MM.1S (cell line): ENCODE measurements at regions not wholly inside any gene's neighbourhood (a gene's known extent, or its start where the extent isn't known, plus 50 kb on each side); places are given as distances from the start of the nearest gene placed in this dataset.

Source experiments
- DNase-seq: peaks from one replicate; pipeline ENCODE4 v3.0.0-alpha.2; 2015
- H2AFZ ChIP-seq: fragments of 300-600 bp; sonication (generic); 2 replicates; pipeline ENCODE4 v1.6.0; 2016; ENCODE audit warnings: antibody characterized with exemption, low read length
- H3F3A ChIP-seq: fragments of 300-600 bp; sonication (generic); 2 replicates; pipeline ENCODE4 v1.6.1; 2016; ENCODE audit warnings: mild to moderate bottlenecking, antibody characterized with exemption, low read length, moderate library complexity, mixed read lengths; ENCODE audit not compliant: insufficient read depth
- H3K27ac ChIP-seq: fragments of 300-600 bp; sonication (generic); 2 replicates; pipeline ENCODE4 v1.5.1; 2016; ENCODE audit warnings: mild to moderate bottlenecking, low read length
- H3K27me3 ChIP-seq: fragments of 300-600 bp; sonication (generic); replicated peaks from 2 replicates; pipeline ENCODE4 v1.6.0; 2016; ENCODE audit warnings: low read length; ENCODE audit not compliant: insufficient read depth
- H3K36me3 ChIP-seq: fragments of 300-600 bp; sonication (generic); replicated peaks from 2 replicates; pipeline ENCODE4 v1.6.1; 2016; ENCODE audit warnings: mild to moderate bottlenecking, low read length, mixed read lengths; ENCODE audit not compliant: insufficient read depth
- H3K4me1 ChIP-seq: fragments of 300-600 bp; sonication (generic); 2 replicates; pipeline ENCODE4 v1.6.1; 2016; ENCODE audit warnings: low read length, mixed read lengths
- H3K4me2 ChIP-seq: fragments of 300-600 bp; sonication (generic); 2 replicates; pipeline ENCODE4 v1.6.0; 2016; ENCODE audit warnings: low read depth, low read length
- H3K4me3 ChIP-seq: fragments of 300-600 bp; sonication (generic); 2 replicates; pipeline ENCODE4 v1.5.1; 2016; ENCODE audit warnings: low read length, mixed read lengths
- H3K79me2 ChIP-seq: fragments of 300-600 bp; sonication (generic); 2 replicates; pipeline ENCODE4 v1.6.1; 2016; ENCODE audit warnings: mixed run types, low read length, mixed read lengths
- H3K9ac ChIP-seq: fragments of 300-600 bp; sonication (generic); 2 replicates; pipeline ENCODE4 v1.6.1; 2016; ENCODE audit warnings: low read length, mixed read lengths
- H3K9me2 ChIP-seq: fragments of 300-600 bp; sonication (generic); replicated peaks from 2 replicates; pipeline ENCODE4 v1.6.1; 2016; ENCODE audit warnings: mild to moderate bottlenecking, low read length, mixed read lengths; ENCODE audit not compliant: insufficient read depth
- H3K9me3 ChIP-seq: fragments of 300-600 bp; sonication (generic); replicated peaks from 2 replicates; pipeline ENCODE4 v1.6.1; 2016; ENCODE audit warnings: mild to moderate bottlenecking, low read length, mixed read lengths; ENCODE audit not compliant: insufficient read depth
- H4K20me1 ChIP-seq: fragments of 300-600 bp; sonication (generic); 2 replicates; pipeline ENCODE4 v1.6.1; 2016; ENCODE audit warnings: mild to moderate bottlenecking, low read length, moderate library complexity, mixed read lengths; ENCODE audit not compliant: insufficient read depth
- EZH2 ChIP-seq: fragments of 300-600 bp; sonication (generic); optimal IDR thresholded peaks from 2 replicates; pipeline ENCODE3; 2017; ENCODE audit warnings: low read depth, mild to moderate bottlenecking, antibody characterized with exemption, low read length, mixed read lengths
- EZH2phosphoT487 ChIP-seq: fragments of 300-600 bp; sonication (generic); IDR thresholded peaks from 2 replicates; pipeline ENCODE4 v1.6.1; 2018; ENCODE audit warnings: antibody characterized with exemption, low read length
- TF ChIP-seq, protein P1 (sequence below): fragments of 300-600 bp; sonication (generic); IDR thresholded peaks from 2 replicates; pipeline ENCODE4 v1.5.1; 2016; ENCODE audit warnings: antibody characterized with exemption, low read length, mixed read lengths

DNA sequence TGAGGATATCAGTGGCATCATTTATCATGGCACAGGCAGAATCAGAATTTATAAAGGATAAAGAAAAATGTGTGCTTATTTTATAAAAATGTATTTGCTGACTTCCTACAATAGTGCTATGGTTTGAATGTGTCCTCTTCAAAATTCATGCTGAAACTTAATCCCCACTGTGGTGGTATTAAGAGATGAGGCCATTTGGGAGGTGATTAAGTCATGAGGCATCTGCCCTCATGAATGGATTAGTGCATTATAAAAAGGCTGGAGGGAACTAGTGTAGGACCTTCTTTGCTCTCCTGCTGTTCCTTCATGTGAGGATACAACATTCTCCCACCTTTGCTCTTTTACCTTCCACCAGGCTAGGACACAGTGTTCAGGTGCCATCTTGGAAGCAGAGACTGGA is 212.8 kb downstream of the RFC3 start:
- no peaks in the 10 kb centered on the region for H3K9me3 ChIP-seq
- no peak overlapping the region for H3K27ac ChIP-seq
- no peaks in the 10 kb centered on the region for H4K20me1 ChIP-seq
- no peak overlapping the region for H3K4me3 ChIP-seq
- no peaks in the 10 kb centered on the region for H3K36me3 ChIP-seq
- H3K4me2 ChIP-seq, result no peak overlapping the region
- H3K4me1 ChIP-seq, result no peaks in the 10 kb centered on the region
- H3K79me2 ChIP-seq, result no peaks in the 10 kb centered on the region
- no peak overlapping the region for H2AFZ ChIP-seq
- H3K9me2 ChIP-seq, result no peaks in the 10 kb centered on the region
- no peaks in the 10 kb centered on the region for H3F3A ChIP-seq
- no peak for TF ChIP-seq EZH2
- H3K27me3 ChIP-seq, result no peaks in the 10 kb centered on the region
- no peak for DNase-seq
- H3K9ac ChIP-seq, result no peak overlapping the region

DNA sequence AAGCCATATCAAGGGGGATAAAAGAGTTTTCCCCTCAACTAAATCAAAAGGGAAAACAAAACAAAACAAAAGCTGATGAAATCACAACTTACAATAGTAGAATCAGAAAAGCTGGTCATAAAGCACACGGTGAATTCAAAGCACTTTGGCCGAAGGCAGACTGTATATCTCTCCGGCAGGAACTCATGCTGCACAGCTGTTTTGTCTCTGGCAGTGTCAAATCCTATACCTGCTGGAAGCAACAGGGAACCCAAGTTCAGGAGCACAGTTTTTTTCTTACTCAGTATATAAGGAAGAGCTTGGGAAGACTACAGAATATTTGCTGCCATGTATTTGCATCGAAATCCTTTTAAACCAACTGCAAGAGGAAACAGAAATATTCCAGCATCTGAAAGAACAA is 213.7 kb downstream of the RFC3 start:
- no peak for DNase-seq
- Histone ChIP-seq H3K4me1 (no peaks in the 10 kb centered on the region), H3K27me3 (no peaks in the 10 kb centered on the region), H2AFZ (no peak overlapping the region), H3K79me2 (no peaks in the 10 kb centered on the region), H3K36me3 (no peaks in the 10 kb centered on the region), H3K9me3 (no peaks in the 10 kb centered on the region), H3K4me3 (no peak overlapping the region), H3K9me2 (no peaks in the 10 kb centered on the region), H3K4me2 (no peak overlapping the region), H4K20me1 (no peaks in the 10 kb centered on the region), H3K9ac (no peak overlapping the region), H3F3A (no peaks in the 10 kb centered on the region), H3K27ac (no peak overlapping the region)
- TF ChIP-seq EZH2phosphoT487, result no peak
- TF ChIP-seq, protein P1, sequence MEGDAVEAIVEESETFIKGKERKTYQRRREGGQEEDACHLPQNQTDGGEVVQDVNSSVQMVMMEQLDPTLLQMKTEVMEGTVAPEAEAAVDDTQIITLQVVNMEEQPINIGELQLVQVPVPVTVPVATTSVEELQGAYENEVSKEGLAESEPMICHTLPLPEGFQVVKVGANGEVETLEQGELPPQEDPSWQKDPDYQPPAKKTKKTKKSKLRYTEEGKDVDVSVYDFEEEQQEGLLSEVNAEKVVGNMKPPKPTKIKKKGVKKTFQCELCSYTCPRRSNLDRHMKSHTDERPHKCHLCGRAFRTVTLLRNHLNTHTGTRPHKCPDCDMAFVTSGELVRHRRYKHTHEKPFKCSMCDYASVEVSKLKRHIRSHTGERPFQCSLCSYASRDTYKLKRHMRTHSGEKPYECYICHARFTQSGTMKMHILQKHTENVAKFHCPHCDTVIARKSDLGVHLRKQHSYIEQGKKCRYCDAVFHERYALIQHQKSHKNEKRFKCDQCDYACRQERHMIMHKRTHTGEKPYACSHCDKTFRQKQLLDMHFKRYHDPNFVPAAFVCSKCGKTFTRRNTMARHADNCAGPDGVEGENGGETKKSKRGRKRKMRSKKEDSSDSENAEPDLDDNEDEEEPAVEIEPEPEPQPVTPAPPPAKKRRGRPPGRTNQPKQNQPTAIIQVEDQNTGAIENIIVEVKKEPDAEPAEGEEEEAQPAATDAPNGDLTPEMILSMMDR, result no peak
- no peak for TF ChIP-seq EZH2

GRCh38 chr13:34034411-34034810 is 216.5 kb downstream of the RFC3 start:
- TF ChIP-seq EZH2 (no peak), EZH2phosphoT487 (no peak)
- TF ChIP-seq, protein P1, result no peak
- Histone ChIP-seq H4K20me1 (no peaks in the 10 kb centered on the region), H3K4me3 (no peak overlapping the region), H3K36me3 (no peaks in the 10 kb centered on the region), H3K27ac (no peak overlapping the region), H3K4me1 (peaks cover 15% of the 10 kb centered on the region), H3K9me3 (no peaks in the 10 kb centered on the region), H3K9me2 (no peaks in the 10 kb centered on the region), H3K79me2 (no peaks in the 10 kb centered on the region), H3K9ac (no peak overlapping the region), H3K4me2 (no peak overlapping the region), H3K27me3 (no peaks in the 10 kb centered on the region), H3F3A (no peaks in the 10 kb centered on the region), H2AFZ (no peak overlapping the region)
- no peak for DNase-seq

DNA sequence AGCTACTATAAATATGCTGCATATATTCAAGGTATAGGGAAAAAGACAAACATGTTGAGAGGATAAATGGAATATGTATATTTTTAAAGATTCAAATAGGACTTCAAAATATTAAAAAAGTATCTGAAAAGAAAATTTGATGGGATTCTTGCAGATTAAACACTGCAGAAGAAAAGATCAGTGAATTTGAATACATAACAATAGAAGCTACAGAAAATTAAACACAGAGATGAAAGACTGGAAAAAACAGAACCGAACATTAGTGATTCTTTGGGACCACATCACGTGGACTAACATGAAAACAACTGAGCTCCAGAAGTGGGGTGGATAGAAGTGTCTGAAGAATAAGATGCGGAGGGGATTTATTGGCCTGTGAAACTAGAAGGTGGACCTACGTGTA is 217.2 kb downstream of the RFC3 start:
- H3K9me2 ChIP-seq, result no peaks in the 10 kb centered on the region
- H3K27me3 ChIP-seq, result no peaks in the 10 kb centered on the region
- no peak overlapping the region for H3K9ac ChIP-seq
- no peaks in the 10 kb centered on the region for H3K79me2 ChIP-seq
- H2AFZ ChIP-seq, result no peak overlapping the region
- no peaks in the 10 kb centered on the region for H3F3A ChIP-seq
- H3K4me2 ChIP-seq, result no peak overlapping the region
- no peak overlapping the region for H3K4me3 ChIP-seq
- DNase-seq, result no peak
- H3K27ac ChIP-seq, result no peak overlapping the region
- peaks cover 15% of the 10 kb centered on the region for H3K4me1 ChIP-seq
- TF ChIP-seq, protein P1, result no peak
- TF ChIP-seq EZH2phosphoT487, result no peak
- TF ChIP-seq EZH2, result no peak
- H4K20me1 ChIP-seq, result no peaks in the 10 kb centered on the region
- H3K9me3 ChIP-seq, result no peaks in the 10 kb centered on the region
- H3K36me3 ChIP-seq, result no peaks in the 10 kb centered on the region
